Neural cell (in vitro differentiated cells): ENCODE measurements at regions not wholly inside any gene's neighbourhood (a gene's known extent, or its start where the extent isn't known, plus 50 kb on each side); places are given as distances from the start of the nearest gene placed in this dataset.

Source experiments
- H2AFZ ChIP-seq: fragments of 200-600, 300-800 bp; sonication (generic), shearing (Covaris generic); 2 replicates; pipeline ENCODE4 v1.6.0; 2014; ENCODE audit warnings: low read depth, mild to moderate bottlenecking, antibody characterized with exemption, low read length, moderate library complexity
- H3F3A ChIP-seq: fragments of 200-600 bp; shearing (Covaris generic); 2 replicates; pipeline ENCODE4 v1.6.1; 2016; ENCODE audit warnings: mild to moderate bottlenecking, moderate library complexity, mixed read lengths, antibody characterized with exemption, low read length; ENCODE audit not compliant: insufficient read depth, poor library complexity, severe bottlenecking
- H3K27ac ChIP-seq: fragments of 200-600, 300-800 bp; sonication (generic), shearing (Covaris generic); 2 replicates; pipeline ENCODE4 v1.5.1; 2014; ENCODE audit warnings: mild to moderate bottlenecking, low read length, moderate library complexity
- H3K27me3 ChIP-seq: fragments of 300-800, 200-600 bp; sonication (generic), shearing (Covaris generic); 2 replicates; pipeline ENCODE4 v1.6.0; 2014; ENCODE audit warnings: mild to moderate bottlenecking, low read depth, low read length, moderate library complexity; ENCODE audit not compliant: insufficient read depth
- H3K36me3 ChIP-seq: fragments of 300-800, 200-600 bp; sonication (generic), shearing (Covaris generic); 2 replicates; pipeline ENCODE4 v1.5.1; 2014; ENCODE audit warnings: mild to moderate bottlenecking, antibody characterized with exemption, low read length, moderate library complexity; ENCODE audit not compliant: insufficient read depth
- H3K4me2 ChIP-seq: fragments of 300-800, 200-600 bp; sonication (generic), shearing (Covaris generic); 2 replicates; pipeline ENCODE4 v1.6.0; 2014; ENCODE audit warnings: mild to moderate bottlenecking, low read length
- H3K4me3 ChIP-seq: fragments of 300-800, 200-600 bp; sonication (generic), shearing (Covaris generic); 2 replicates; pipeline ENCODE4 v1.5.1; 2014; ENCODE audit warnings: mild to moderate bottlenecking, low read length, moderate library complexity
- H3K79me2 ChIP-seq: fragments of 200-600 bp; shearing (Covaris generic); replicated peaks from 2 replicates; pipeline ENCODE4 v1.6.0; 2014; ENCODE audit warnings: mild to moderate bottlenecking, low read length, moderate library complexity; ENCODE audit not compliant: insufficient read depth
- H3K9ac ChIP-seq: fragments of 300-800, 200-600 bp; sonication (generic), shearing (Covaris generic); 2 replicates; pipeline ENCODE4 v1.6.1; 2016; ENCODE audit warnings: mild to moderate bottlenecking, low read length, mixed read lengths
- H3K9me2 ChIP-seq: fragments of 200-600 bp; shearing (Covaris generic); 2 replicates; pipeline ENCODE4 v1.6.1; 2016; ENCODE audit warnings: mild to moderate bottlenecking, low read length, mixed read lengths; ENCODE audit not compliant: insufficient read depth
- H3K9me3 ChIP-seq: fragments of 200-600, 300-800 bp; sonication (generic), shearing (Covaris generic); 2 replicates; pipeline ENCODE4 v1.6.1; 2016; ENCODE audit warnings: mild to moderate bottlenecking, mixed run types, low read length, moderate library complexity, mixed read lengths
- H4K20me1 ChIP-seq: fragments of 200-600 bp; shearing (Covaris generic); 2 replicates; pipeline ENCODE4 v1.6.1; 2016; ENCODE audit warnings: mild to moderate bottlenecking, mixed run types; ENCODE audit not compliant: insufficient read depth
- EP300 ChIP-seq: fragments of 450-650 bp; conservative IDR thresholded peaks from 2 replicates; pipeline ENCODE4 v1.6.1; 2014; ENCODE audit warnings: antibody characterized with exemption, mild to moderate bottlenecking, moderate library complexity; ENCODE audit not compliant: poor library complexity, severe bottlenecking
- EZH2 ChIP-seq: fragments of 200-600, 300-800 bp; shearing (Covaris generic), sonication (generic); IDR thresholded peaks from 2 replicates; pipeline ENCODE4 v1.6.1; 2014; ENCODE audit warnings: antibody characterized with exemption, low read length, borderline replicate concordance, mild to moderate bottlenecking; ENCODE audit not compliant: insufficient read depth, poor library complexity, severe bottlenecking
- MXI1 ChIP-seq: fragments of 450-650 bp; conservative IDR thresholded peaks from 2 replicates; pipeline ENCODE4 v1.6.1; 2014; ENCODE audit warnings: antibody characterized with exemption, mild to moderate bottlenecking; ENCODE audit not compliant: poor library complexity, severe bottlenecking
- POLR2AphosphoS5 ChIP-seq: IDR thresholded peaks from 2 replicates; pipeline ENCODE4 v1.6.1; 2012
- RAD21 ChIP-seq: fragments of 450-650 bp; conservative IDR thresholded peaks from 2 replicates; pipeline ENCODE4 v1.6.1; 2014; ENCODE audit warnings: antibody characterized with exemption, mild to moderate bottlenecking, moderate library complexity
- SMC3 ChIP-seq: fragments of 450-650 bp; conservative IDR thresholded peaks from 2 replicates; pipeline ENCODE4 v1.6.1; 2014; ENCODE audit warnings: antibody characterized with exemption, mild to moderate bottlenecking, moderate library complexity; ENCODE audit not compliant: poor library complexity
- TAF1 ChIP-seq: IDR thresholded peaks from 2 replicates; pipeline ENCODE4 v1.6.1; 2012; ENCODE audit warnings: low read depth
- TF ChIP-seq, protein P1 (sequence below): fragments of 450-650 bp; IDR thresholded peaks from 2 replicates; pipeline ENCODE4 v1.5.1; 2014; ENCODE audit warnings: antibody characterized with exemption, mild to moderate bottlenecking, moderate library complexity; ENCODE audit not compliant: poor library complexity, severe bottlenecking
- TF ChIP-seq, protein P2 (sequence below): IDR thresholded peaks from 2 replicates; pipeline ENCODE4 v1.6.1; 2012; ENCODE audit warnings: borderline replicate concordance

DNA sequence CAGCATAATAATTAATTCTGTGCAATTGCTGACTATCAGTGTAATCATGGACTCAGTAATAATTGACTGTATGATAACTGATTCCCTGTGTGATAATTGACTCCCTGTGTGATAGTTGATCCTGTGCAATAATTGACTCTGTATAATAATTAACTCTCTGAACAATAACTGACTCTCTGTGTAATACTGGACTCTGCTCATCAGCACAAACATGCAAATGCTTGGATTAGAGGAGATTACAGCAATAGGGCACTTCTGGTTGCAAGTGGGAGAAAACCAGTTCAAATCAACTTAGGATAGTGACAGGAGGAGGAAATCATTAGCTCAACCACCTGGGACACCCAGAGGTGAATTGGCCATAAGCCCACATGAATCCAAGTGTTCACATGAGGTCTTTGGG is 582.1 kb downstream of the RBFOX1 start (continued):
- TF ChIP-seq EP300, result no peak

DNA sequence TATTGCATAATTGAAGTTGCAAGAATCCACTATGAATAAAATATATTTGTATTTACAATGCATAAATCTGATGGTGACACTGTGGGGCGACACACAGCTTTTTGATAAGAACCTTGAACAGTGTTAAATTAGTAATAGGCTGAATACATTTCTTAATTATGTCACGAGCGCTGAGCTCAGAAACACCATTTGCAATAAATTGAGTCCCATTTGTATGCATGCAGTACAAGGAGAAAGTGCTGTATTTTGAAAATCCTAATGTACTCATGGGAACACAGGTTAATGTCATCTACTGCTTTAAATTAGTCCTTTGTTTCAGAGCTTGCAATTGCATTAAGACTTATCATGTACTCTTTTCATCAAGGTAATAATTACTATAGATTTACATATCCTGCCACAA is 579.5 kb downstream of the RBFOX1 start:
- Histone ChIP-seq H3K27me3 (no peaks in the 10 kb centered on the region), H3K9me3 (no peaks in the 10 kb centered on the region), H2AFZ (no peak overlapping the region), H3K27ac (no peak overlapping the region), H3K4me3 (no peak overlapping the region), H3K9ac (no peak overlapping the region), H3F3A (no peaks in the 10 kb centered on the region), H3K79me2 (no peaks in the 10 kb centered on the region), H3K4me2 (no peak overlapping the region), H3K9me2 (no peaks in the 10 kb centered on the region), H3K36me3 (no peaks in the 10 kb centered on the region), H4K20me1 (no peaks in the 10 kb centered on the region)
- TF ChIP-seq, protein P1, sequence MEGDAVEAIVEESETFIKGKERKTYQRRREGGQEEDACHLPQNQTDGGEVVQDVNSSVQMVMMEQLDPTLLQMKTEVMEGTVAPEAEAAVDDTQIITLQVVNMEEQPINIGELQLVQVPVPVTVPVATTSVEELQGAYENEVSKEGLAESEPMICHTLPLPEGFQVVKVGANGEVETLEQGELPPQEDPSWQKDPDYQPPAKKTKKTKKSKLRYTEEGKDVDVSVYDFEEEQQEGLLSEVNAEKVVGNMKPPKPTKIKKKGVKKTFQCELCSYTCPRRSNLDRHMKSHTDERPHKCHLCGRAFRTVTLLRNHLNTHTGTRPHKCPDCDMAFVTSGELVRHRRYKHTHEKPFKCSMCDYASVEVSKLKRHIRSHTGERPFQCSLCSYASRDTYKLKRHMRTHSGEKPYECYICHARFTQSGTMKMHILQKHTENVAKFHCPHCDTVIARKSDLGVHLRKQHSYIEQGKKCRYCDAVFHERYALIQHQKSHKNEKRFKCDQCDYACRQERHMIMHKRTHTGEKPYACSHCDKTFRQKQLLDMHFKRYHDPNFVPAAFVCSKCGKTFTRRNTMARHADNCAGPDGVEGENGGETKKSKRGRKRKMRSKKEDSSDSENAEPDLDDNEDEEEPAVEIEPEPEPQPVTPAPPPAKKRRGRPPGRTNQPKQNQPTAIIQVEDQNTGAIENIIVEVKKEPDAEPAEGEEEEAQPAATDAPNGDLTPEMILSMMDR, result no peak
- TF ChIP-seq EP300 (no peak), TAF1 (no peak), RAD21 (no peak), EZH2 (no peak), POLR2AphosphoS5 (no peak), SMC3 (no peak)
- TF ChIP-seq, protein P2, sequence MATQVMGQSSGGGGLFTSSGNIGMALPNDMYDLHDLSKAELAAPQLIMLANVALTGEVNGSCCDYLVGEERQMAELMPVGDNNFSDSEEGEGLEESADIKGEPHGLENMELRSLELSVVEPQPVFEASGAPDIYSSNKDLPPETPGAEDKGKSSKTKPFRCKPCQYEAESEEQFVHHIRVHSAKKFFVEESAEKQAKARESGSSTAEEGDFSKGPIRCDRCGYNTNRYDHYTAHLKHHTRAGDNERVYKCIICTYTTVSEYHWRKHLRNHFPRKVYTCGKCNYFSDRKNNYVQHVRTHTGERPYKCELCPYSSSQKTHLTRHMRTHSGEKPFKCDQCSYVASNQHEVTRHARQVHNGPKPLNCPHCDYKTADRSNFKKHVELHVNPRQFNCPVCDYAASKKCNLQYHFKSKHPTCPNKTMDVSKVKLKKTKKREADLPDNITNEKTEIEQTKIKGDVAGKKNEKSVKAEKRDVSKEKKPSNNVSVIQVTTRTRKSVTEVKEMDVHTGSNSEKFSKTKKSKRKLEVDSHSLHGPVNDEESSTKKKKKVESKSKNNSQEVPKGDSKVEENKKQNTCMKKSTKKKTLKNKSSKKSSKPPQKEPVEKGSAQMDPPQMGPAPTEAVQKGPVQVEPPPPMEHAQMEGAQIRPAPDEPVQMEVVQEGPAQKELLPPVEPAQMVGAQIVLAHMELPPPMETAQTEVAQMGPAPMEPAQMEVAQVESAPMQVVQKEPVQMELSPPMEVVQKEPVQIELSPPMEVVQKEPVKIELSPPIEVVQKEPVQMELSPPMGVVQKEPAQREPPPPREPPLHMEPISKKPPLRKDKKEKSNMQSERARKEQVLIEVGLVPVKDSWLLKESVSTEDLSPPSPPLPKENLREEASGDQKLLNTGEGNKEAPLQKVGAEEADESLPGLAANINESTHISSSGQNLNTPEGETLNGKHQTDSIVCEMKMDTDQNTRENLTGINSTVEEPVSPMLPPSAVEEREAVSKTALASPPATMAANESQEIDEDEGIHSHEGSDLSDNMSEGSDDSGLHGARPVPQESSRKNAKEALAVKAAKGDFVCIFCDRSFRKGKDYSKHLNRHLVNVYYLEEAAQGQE, result no peak

- Histone ChIP-seq H3K27me3 (no peaks in the 10 kb centered on the region), H3K4me3 (no peak overlapping the region), H3K79me2 (no peaks in the 10 kb centered on the region), H3K36me3 (no peaks in the 10 kb centered on the region), H4K20me1 (no peaks in the 10 kb centered on the region), H3K4me2 (no peak overlapping the region), H2AFZ (no peak overlapping the region), H3K9ac (no peak overlapping the region), H3K9me3 (no peaks in the 10 kb centered on the region), H3K9me2 (no peaks in the 10 kb centered on the region), H3F3A (no peaks in the 10 kb centered on the region), H3K27ac (no peak overlapping the region)
- TF ChIP-seq, protein P2, result no peak
- TF ChIP-seq POLR2AphosphoS5 (no peak), TAF1 (no peak), RAD21 (no peak), EP300 (no peak), EZH2 (no peak), MXI1 (no peak), SMC3 (no peak)
- TF ChIP-seq, protein P1, result no peak
These were observed 577.5 kb downstream of the RBFOX1 start for GRCh38 chr16:7910116-7910515.
